GM23338 (cell line): ENCODE measurements at regions not wholly inside any gene's neighbourhood (a gene's known extent, or its start where the extent isn't known, plus 50 kb on each side); places are given as distances from the start of the nearest gene placed in this dataset.

Source experiments
- CREB1 ChIP-seq: fragments of 250-450 bp; sonication (Bioruptor Pico); IDR thresholded peaks from 2 replicates; pipeline ENCODE4 v1.5.0; 2020; ENCODE audit warnings: low read depth, mild to moderate bottlenecking, moderate library complexity
- EZH2 ChIP-seq: fragments of 200-600 bp; sonication (generic); IDR thresholded peaks from one replicate; pipeline ENCODE4 v1.8.0; 2017; ENCODE audit warnings: antibody characterized with exemption, mild to moderate bottlenecking, low read depth; ENCODE audit not compliant: unreplicated experiment
- EZH2phosphoT487 ChIP-seq: fragments of 200-600 bp; sonication (generic); IDR thresholded peaks from one replicate; pipeline ENCODE4 v1.8.1; 2018; ENCODE audit warnings: antibody characterized with exemption; ENCODE audit not compliant: unreplicated experiment
- JUNB ChIP-seq: IDR thresholded peaks from one replicate; pipeline ENCODE4 v1.6.1; 2016; ENCODE audit warnings: antibody characterized with exemption; ENCODE audit not compliant: unreplicated experiment
- POLR2AphosphoS5 ChIP-seq: IDR thresholded peaks from 2 replicates; pipeline ENCODE4 v1.6.1; 2016; ENCODE audit warnings: antibody characterized with exemption, low read depth
- STAT1 ChIP-seq: IDR thresholded peaks from one replicate; pipeline ENCODE4 v1.6.1; 2016; ENCODE audit warnings: antibody characterized with exemption; ENCODE audit not compliant: unreplicated experiment
- ZNF331 ChIP-seq: fragments of 250-450 bp; sonication (Bioruptor Pico); IDR thresholded peaks from 2 replicates; pipeline ENCODE4 v1.5.0; 2020; ENCODE audit warnings: low read depth, mild to moderate bottlenecking, moderate library complexity
- TF ChIP-seq, protein P1 (sequence below), 2 experiments: fragments of 200-600 bp in 1 of 2; sonication (generic) in 1 of 2; conservative IDR thresholded peaks; 2 replicates each; pipeline versions ENCODE4 v1.5.1 to v1.6.1; 2016 to 2017; ENCODE audit warnings: antibody characterized with exemption in 2 of 2, low read depth in 2 of 2, mild to moderate bottlenecking in 2 of 2, moderate library complexity in 1 of 2
- TF ChIP-seq, protein P2 (sequence below): IDR thresholded peaks from one replicate; pipeline ENCODE4 v1.6.1; 2018; ENCODE audit warnings: antibody characterized with exemption; ENCODE audit not compliant: unreplicated experiment
- TF ChIP-seq, protein P3 (sequence below): IDR thresholded peaks from 2 replicates; pipeline ENCODE4 v1.6.1; 2016; ENCODE audit warnings: antibody characterized with exemption
- TF ChIP-seq, protein P4 (sequence below): fragments of 250-450 bp; sonication (Bioruptor Pico); IDR thresholded peaks from 2 replicates; pipeline ENCODE4 v1.5.0; 2020; ENCODE audit warnings: mild to moderate bottlenecking, moderate library complexity

DNA sequence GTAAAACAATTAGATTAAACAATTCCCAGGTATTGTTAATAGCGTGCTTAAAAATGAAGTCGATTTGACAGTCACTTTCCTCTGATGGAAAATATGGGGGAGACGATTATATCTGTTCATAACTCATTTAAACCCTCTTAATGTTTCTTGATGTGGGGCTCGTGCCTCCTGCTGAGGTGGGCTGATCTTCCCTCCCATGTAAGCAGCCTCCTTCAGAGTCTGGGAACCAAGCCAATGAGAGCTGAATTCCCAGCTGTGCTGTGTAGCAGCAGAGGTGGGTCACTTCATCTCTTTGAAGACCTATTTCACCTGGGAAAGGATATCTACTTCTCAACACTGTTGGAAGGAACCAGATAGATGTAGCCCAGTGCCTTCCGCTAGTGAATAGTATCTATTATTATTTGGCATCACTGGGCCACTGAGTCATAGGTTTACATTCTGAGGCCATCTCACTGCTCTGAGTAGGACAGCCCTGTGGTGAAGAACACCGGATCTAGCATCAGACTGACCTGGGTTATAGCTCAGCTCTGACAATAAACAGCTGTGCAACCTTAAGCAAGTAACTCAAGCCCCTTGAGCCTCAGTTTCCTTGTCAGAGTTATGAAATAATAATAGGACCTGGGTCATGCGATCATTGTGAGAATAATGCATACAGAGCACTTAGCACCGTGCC, 85.3 kb upstream of the C16orf82 start:
- TF ChIP-seq, protein P1, sequence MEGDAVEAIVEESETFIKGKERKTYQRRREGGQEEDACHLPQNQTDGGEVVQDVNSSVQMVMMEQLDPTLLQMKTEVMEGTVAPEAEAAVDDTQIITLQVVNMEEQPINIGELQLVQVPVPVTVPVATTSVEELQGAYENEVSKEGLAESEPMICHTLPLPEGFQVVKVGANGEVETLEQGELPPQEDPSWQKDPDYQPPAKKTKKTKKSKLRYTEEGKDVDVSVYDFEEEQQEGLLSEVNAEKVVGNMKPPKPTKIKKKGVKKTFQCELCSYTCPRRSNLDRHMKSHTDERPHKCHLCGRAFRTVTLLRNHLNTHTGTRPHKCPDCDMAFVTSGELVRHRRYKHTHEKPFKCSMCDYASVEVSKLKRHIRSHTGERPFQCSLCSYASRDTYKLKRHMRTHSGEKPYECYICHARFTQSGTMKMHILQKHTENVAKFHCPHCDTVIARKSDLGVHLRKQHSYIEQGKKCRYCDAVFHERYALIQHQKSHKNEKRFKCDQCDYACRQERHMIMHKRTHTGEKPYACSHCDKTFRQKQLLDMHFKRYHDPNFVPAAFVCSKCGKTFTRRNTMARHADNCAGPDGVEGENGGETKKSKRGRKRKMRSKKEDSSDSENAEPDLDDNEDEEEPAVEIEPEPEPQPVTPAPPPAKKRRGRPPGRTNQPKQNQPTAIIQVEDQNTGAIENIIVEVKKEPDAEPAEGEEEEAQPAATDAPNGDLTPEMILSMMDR (conservative IDR thresholded peaks at IDR 0.05; ENCODE audit: low read depth in 2 of 2) = no peak
- TF ChIP-seq EZH2phosphoT487 (no peak), EZH2 (no peak), POLR2AphosphoS5 (no peak), CREB1 (CRISPR knock-in tag) (no peak), JUNB (no peak), ZNF331 (CRISPR knock-in tag) (no peak), STAT1 (no peak)
- TF ChIP-seq, protein P2, sequence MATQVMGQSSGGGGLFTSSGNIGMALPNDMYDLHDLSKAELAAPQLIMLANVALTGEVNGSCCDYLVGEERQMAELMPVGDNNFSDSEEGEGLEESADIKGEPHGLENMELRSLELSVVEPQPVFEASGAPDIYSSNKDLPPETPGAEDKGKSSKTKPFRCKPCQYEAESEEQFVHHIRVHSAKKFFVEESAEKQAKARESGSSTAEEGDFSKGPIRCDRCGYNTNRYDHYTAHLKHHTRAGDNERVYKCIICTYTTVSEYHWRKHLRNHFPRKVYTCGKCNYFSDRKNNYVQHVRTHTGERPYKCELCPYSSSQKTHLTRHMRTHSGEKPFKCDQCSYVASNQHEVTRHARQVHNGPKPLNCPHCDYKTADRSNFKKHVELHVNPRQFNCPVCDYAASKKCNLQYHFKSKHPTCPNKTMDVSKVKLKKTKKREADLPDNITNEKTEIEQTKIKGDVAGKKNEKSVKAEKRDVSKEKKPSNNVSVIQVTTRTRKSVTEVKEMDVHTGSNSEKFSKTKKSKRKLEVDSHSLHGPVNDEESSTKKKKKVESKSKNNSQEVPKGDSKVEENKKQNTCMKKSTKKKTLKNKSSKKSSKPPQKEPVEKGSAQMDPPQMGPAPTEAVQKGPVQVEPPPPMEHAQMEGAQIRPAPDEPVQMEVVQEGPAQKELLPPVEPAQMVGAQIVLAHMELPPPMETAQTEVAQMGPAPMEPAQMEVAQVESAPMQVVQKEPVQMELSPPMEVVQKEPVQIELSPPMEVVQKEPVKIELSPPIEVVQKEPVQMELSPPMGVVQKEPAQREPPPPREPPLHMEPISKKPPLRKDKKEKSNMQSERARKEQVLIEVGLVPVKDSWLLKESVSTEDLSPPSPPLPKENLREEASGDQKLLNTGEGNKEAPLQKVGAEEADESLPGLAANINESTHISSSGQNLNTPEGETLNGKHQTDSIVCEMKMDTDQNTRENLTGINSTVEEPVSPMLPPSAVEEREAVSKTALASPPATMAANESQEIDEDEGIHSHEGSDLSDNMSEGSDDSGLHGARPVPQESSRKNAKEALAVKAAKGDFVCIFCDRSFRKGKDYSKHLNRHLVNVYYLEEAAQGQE = no peak
- TF ChIP-seq, protein P3, sequence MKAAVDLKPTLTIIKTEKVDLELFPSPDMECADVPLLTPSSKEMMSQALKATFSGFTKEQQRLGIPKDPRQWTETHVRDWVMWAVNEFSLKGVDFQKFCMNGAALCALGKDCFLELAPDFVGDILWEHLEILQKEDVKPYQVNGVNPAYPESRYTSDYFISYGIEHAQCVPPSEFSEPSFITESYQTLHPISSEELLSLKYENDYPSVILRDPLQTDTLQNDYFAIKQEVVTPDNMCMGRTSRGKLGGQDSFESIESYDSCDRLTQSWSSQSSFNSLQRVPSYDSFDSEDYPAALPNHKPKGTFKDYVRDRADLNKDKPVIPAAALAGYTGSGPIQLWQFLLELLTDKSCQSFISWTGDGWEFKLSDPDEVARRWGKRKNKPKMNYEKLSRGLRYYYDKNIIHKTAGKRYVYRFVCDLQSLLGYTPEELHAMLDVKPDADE = no peak
- TF ChIP-seq, protein P4, sequence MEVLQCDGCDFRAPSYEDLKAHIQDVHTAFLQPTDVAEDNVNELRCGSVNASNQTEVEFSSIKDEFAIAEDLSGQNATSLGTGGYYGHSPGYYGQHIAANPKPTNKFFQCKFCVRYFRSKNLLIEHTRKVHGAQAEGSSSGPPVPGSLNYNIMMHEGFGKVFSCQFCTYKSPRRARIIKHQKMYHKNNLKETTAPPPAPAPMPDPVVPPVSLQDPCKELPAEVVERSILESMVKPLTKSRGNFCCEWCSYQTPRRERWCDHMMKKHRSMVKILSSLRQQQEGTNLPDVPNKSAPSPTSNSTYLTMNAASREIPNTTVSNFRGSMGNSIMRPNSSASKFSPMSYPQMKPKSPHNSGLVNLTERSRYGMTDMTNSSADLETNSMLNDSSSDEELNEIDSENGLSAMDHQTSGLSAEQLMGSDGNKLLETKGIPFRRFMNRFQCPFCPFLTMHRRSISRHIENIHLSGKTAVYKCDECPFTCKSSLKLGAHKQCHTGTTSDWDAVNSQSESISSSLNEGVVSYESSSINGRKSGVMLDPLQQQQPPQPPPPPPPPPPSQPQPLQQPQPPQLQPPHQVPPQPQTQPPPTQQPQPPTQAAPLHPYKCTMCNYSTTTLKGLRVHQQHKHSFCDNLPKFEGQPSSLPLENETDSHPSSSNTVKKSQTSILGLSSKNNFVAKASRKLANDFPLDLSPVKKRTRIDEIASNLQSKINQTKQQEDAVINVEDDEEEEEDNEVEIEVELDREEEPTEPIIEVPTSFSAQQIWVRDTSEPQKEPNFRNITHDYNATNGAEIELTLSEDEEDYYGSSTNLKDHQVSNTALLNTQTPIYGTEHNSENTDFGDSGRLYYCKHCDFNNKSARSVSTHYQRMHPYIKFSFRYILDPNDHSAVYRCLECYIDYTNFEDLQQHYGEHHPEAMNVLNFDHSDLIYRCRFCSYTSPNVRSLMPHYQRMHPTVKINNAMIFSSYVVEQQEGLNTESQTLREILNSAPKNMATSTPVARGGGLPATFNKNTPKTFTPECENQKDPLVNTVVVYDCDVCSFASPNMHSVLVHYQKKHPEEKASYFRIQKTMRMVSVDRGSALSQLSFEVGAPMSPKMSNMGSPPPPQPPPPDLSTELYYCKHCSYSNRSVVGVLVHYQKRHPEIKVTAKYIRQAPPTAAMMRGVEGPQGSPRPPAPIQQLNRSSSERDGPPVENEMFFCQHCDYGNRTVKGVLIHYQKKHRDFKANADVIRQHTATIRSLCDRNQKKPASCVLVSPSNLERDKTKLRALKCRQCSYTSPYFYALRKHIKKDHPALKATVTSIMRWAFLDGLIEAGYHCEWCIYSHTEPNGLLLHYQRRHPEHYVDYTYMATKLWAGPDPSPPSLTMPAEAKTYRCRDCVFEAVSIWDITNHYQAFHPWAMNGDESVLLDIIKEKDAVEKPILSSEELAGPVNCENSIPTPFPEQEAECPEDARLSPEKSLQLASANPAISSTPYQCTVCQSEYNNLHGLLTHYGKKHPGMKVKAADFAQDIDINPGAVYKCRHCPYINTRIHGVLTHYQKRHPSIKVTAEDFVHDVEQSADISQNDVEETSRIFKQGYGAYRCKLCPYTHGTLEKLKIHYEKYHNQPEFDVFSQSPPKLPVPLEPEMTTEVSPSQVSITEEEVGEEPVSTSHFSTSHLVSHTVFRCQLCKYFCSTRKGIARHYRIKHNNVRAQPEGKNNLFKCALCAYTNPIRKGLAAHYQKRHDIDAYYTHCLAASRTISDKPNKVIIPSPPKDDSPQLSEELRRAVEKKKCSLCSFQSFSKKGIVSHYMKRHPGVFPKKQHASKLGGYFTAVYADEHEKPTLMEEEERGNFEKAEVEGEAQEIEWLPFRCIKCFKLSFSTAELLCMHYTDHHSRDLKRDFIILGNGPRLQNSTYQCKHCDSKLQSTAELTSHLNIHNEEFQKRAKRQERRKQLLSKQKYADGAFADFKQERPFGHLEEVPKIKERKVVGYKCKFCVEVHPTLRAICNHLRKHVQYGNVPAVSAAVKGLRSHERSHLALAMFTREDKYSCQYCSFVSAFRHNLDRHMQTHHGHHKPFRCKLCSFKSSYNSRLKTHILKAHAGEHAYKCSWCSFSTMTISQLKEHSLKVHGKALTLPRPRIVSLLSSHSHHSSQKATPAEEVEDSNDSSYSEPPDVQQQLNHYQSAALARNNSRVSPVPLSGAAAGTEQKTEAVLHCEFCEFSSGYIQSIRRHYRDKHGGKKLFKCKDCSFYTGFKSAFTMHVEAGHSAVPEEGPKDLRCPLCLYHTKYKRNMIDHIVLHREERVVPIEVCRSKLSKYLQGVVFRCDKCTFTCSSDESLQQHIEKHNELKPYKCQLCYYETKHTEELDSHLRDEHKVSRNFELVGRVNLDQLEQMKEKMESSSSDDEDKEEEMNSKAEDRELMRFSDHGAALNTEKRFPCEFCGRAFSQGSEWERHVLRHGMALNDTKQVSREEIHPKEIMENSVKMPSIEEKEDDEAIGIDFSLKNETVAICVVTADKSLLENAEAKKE (CRISPR knock-in tag) = no peak
